ENCODE measurements at regions not wholly inside any gene's neighbourhood (a gene's known extent, or its start where the extent isn't known, plus 50 kb on each side); places are given as distances from the start of the nearest gene placed in this dataset.

GRCh38 chr15:39108021-39108420 lies 472.9 kb upstream of the THBS1 start:
- peak in 1 of 2 donors; percentile 56 for DNase-seq
- no peak overlapping the region for H2BK120ac ChIP-seq (ENCODE audit: insufficient read depth, low read length, poor library complexity)
- H4K91ac ChIP-seq (ENCODE audit: low read depth, low read length) = no peak overlapping the region
- no peak overlapping the region for H3K9ac ChIP-seq (ENCODE audit: low read length)
- H3K79me1 ChIP-seq (ENCODE audit: low read length) = no peaks in the 10 kb centered on the region
- no peaks in the 10 kb centered on the region for H3K27me3 ChIP-seq (ENCODE audit: insufficient read depth, low read length)
- H3K23ac ChIP-seq (ENCODE audit: low read length) = no peak overlapping the region
- H2AK5ac ChIP-seq (ENCODE audit: low read length) = no peak overlapping the region
- H2AFZ ChIP-seq (ENCODE audit: insufficient read depth, low read length, poor library complexity) = no peak overlapping the region
- H3K9me3 ChIP-seq (ENCODE audit: insufficient read depth, low read depth, low read length) = no peaks in the 10 kb centered on the region
- no peak overlapping the region for H3K14ac ChIP-seq (ENCODE audit: low read length)
- H3K4me1 ChIP-seq (ENCODE audit: control insufficient read depth in 1 of 2, insufficient read depth in 2 of 2, low read length in 2 of 2) = no peaks in the 10 kb centered on the region
- H3K27ac ChIP-seq (ENCODE audit: low read depth, low read length) = no peak overlapping the region
- H3K4me3 ChIP-seq (ENCODE audit: low read depth, low read length) = no peak overlapping the region
- no peak overlapping the region for H2BK12ac ChIP-seq (ENCODE audit: low read length)
- H3K36me3 ChIP-seq (ENCODE audit: control insufficient read depth in 1 of 2, insufficient read depth in 2 of 2, low read length in 2 of 2) = no peaks in the 10 kb centered on the region
- no peak overlapping the region for H2BK5ac ChIP-seq (ENCODE audit: low read depth, low read length, poor library complexity)
- no peak overlapping the region for H3K18ac ChIP-seq (ENCODE audit: low read length)
- no peak overlapping the region for H4K8ac ChIP-seq (ENCODE audit: low read depth, low read length)
- H3K79me2 ChIP-seq (ENCODE audit: control insufficient read depth, insufficient read depth, low read length, poor library complexity) = no peaks in the 10 kb centered on the region
- H3K4me2 ChIP-seq (ENCODE audit: low read length) = no peak overlapping the region
- no peak overlapping the region for H4K12ac ChIP-seq (ENCODE audit: low read depth, low read length)
- H3K4ac ChIP-seq (ENCODE audit: low read depth, low read length) = no peak overlapping the region

DNA sequence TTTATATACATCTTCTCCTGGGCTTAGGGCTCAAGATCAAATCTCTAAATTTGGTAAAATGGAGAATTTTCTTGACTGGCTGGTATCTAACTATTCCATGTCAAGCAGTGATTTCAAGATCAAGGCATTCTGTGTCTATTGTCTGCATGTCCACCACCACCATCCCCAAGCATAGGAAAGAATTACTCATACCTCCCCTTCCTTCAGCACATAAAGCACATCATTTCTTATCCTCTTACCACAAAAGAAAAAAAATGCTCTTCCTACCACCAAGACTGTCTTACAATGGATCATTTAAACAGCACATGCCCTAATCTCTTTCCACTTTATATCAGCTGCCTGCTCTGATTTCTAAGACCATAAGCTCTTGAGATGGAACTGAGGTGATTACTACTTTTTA lies 470.5 kb upstream of the THBS1 start:
- H3K4me3 ChIP-seq (ENCODE audit: low read depth, low read length) = no peak overlapping the region
- H4K91ac ChIP-seq (ENCODE audit: low read depth, low read length) = no peak overlapping the region
- no peak overlapping the region for H2AFZ ChIP-seq (ENCODE audit: insufficient read depth, low read length, poor library complexity)
- peaks cover 6 to 8% of the 10 kb centered on the region in 2 experiments for H3K4me1 ChIP-seq (ENCODE audit: control insufficient read depth in 1 of 2, insufficient read depth in 2 of 2, low read length in 2 of 2)
- no peaks in the 10 kb centered on the region for H3K36me3 ChIP-seq (ENCODE audit: control insufficient read depth in 1 of 2, insufficient read depth in 2 of 2, low read length in 2 of 2)
- no peaks in the 10 kb centered on the region for H3K27me3 ChIP-seq (ENCODE audit: insufficient read depth, low read length)
- no peak overlapping the region for H2BK12ac ChIP-seq (ENCODE audit: low read length)
- H3K23ac ChIP-seq (ENCODE audit: low read length) = no peak overlapping the region
- no peak overlapping the region for H2AK5ac ChIP-seq (ENCODE audit: low read length)
- H3K4me2 ChIP-seq (ENCODE audit: low read length) = no peak overlapping the region
- no peak overlapping the region for H3K18ac ChIP-seq (ENCODE audit: low read length)
- H2BK5ac ChIP-seq (ENCODE audit: low read depth, low read length, poor library complexity) = no peak overlapping the region
- H3K79me1 ChIP-seq (ENCODE audit: low read length) = peaks cover 2% of the 10 kb centered on the region
- H4K8ac ChIP-seq (ENCODE audit: low read depth, low read length) = no peak overlapping the region
- no peak overlapping the region for H2BK120ac ChIP-seq (ENCODE audit: insufficient read depth, low read length, poor library complexity)
- no peak for DNase-seq
- no peak overlapping the region for H3K4ac ChIP-seq (ENCODE audit: low read depth, low read length)
- H4K12ac ChIP-seq (ENCODE audit: low read depth, low read length) = no peak overlapping the region
- no peaks in the 10 kb centered on the region for H3K79me2 ChIP-seq (ENCODE audit: control insufficient read depth, insufficient read depth, low read length, poor library complexity)
- H3K14ac ChIP-seq (ENCODE audit: low read length) = no peak overlapping the region
- no peak overlapping the region for H3K9ac ChIP-seq (ENCODE audit: low read length)
- no peak overlapping the region for H3K27ac ChIP-seq (ENCODE audit: low read depth, low read length)
- peaks cover 5% of the 10 kb centered on the region for H3K9me3 ChIP-seq (ENCODE audit: insufficient read depth, low read depth, low read length)

- Histone ChIP-seq H3K23ac (ENCODE audit: low read length) (no peak overlapping the region), H2BK12ac (ENCODE audit: low read length) (no peak overlapping the region), H2AK5ac (ENCODE audit: low read length) (no peak overlapping the region), H3K27me3 (ENCODE audit: insufficient read depth, low read length) (no peaks in the 10 kb centered on the region), H4K12ac (ENCODE audit: low read depth, low read length) (no peak overlapping the region), H3K79me2 (ENCODE audit: control insufficient read depth, insufficient read depth, low read length, poor library complexity) (no peaks in the 10 kb centered on the region), H4K91ac (ENCODE audit: low read depth, low read length) (no peak overlapping the region), H3K4me3 (ENCODE audit: low read depth, low read length) (no peak overlapping the region), H2BK120ac (ENCODE audit: insufficient read depth, low read length, poor library complexity) (no peak overlapping the region), H3K79me1 (ENCODE audit: low read length) (peaks cover 2% of the 10 kb centered on the region), H3K27ac (ENCODE audit: low read depth, low read length) (no peak overlapping the region), H2BK5ac (ENCODE audit: low read depth, low read length, poor library complexity) (no peak overlapping the region), H3K9ac (ENCODE audit: low read length) (no peak overlapping the region), H3K4me1 (ENCODE audit: control insufficient read depth in 1 of 2, insufficient read depth in 2 of 2, low read length in 2 of 2) (peaks cover 6 to 8% of the 10 kb centered on the region in 2 experiments), H3K4ac (ENCODE audit: low read depth, low read length) (no peak overlapping the region), H3K9me3 (ENCODE audit: insufficient read depth, low read depth, low read length) (peaks cover 5% of the 10 kb centered on the region), H2AFZ (ENCODE audit: insufficient read depth, low read length, poor library complexity) (no peak overlapping the region), H3K14ac (ENCODE audit: low read length) (no peak overlapping the region), H3K4me2 (ENCODE audit: low read length) (no peak overlapping the region), H3K36me3 (ENCODE audit: control insufficient read depth in 1 of 2, insufficient read depth in 2 of 2, low read length in 2 of 2) (no peaks in the 10 kb centered on the region), H4K8ac (ENCODE audit: low read depth, low read length) (no peak overlapping the region), H3K18ac (ENCODE audit: low read length) (no peak overlapping the region)
- no CpG with 5 or more reads among the region's 1 CpG for WGBS (ENCODE audit: extremely low coverage, insufficient coverage, insufficient read length)
- DNase-seq = no peak
Measured at GRCh38 chr15:39110746-39111145, 470.1 kb upstream of the THBS1 start.

DNA sequence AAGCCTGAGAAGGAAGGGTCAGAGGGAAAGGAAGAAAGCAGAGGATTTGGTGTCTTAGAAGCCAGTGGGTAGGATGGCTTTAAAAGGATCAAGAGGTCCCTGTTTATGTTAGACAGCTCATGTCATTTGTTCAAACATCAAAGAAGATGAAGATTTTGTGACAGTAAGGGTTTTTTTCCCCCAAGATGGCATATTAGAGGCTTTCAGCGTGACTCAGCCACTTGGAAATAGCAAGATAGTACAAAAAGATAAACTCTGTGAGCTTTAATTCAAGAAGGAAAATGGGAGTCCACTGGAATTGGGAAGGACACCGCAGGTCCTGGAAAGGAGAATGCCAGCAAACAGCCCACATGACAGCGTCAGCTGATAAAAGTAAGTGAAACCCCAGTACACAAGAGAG lies 467.1 kb upstream of the THBS1 start:
- Histone ChIP-seq H3K79me1 (ENCODE audit: low read length) (peaks cover 2% of the 10 kb centered on the region), H3K4me1 (ENCODE audit: control insufficient read depth in 1 of 2, insufficient read depth in 2 of 2, low read length in 2 of 2) (peaks cover 6 to 8% of the 10 kb centered on the region in 2 experiments), H2AFZ (ENCODE audit: insufficient read depth, low read length, poor library complexity) (no peak overlapping the region), H2BK5ac (ENCODE audit: low read depth, low read length, poor library complexity) (no peak overlapping the region), H3K4ac (ENCODE audit: low read depth, low read length) (no peak overlapping the region), H3K36me3 (ENCODE audit: control insufficient read depth in 1 of 2, insufficient read depth in 2 of 2, low read length in 2 of 2) (no peaks in the 10 kb centered on the region), H2AK5ac (ENCODE audit: low read length) (no peak overlapping the region), H2BK120ac (ENCODE audit: insufficient read depth, low read length, poor library complexity) (no peak overlapping the region), H3K27ac (ENCODE audit: low read depth, low read length) (no peak overlapping the region), H3K18ac (ENCODE audit: low read length) (no peak overlapping the region), H4K8ac (ENCODE audit: low read depth, low read length) (no peak overlapping the region), H4K91ac (ENCODE audit: low read depth, low read length) (no peak overlapping the region), H3K4me2 (ENCODE audit: low read length) (no peak overlapping the region), H3K9ac (ENCODE audit: low read length) (no peak overlapping the region), H3K9me3 (ENCODE audit: insufficient read depth, low read depth, low read length) (peaks cover 5% of the 10 kb centered on the region), H3K14ac (ENCODE audit: low read length) (no peak overlapping the region), H4K12ac (ENCODE audit: low read depth, low read length) (no peak overlapping the region), H3K79me2 (ENCODE audit: control insufficient read depth, insufficient read depth, low read length, poor library complexity) (no peaks in the 10 kb centered on the region), H3K23ac (ENCODE audit: low read length) (no peak overlapping the region), H2BK12ac (ENCODE audit: low read length) (no peak overlapping the region), H3K4me3 (ENCODE audit: low read depth, low read length) (no peak overlapping the region), H3K27me3 (ENCODE audit: insufficient read depth, low read length) (no peaks in the 10 kb centered on the region)
- no peak for DNase-seq
- no CpG with 5 or more reads among the region's 3 CpGs for WGBS (ENCODE audit: extremely low coverage, insufficient coverage, insufficient read length)

Data from trophoblast cell (in vitro differentiated cells and primary cell).